PFSK-1 (cell line): ENCODE measurements at regions not wholly inside any gene's neighbourhood (a gene's known extent, or its start where the extent isn't known, plus 50 kb on each side); places are given as distances from the start of the nearest gene placed in this dataset.

Experiments
- FOXP2 ChIP-seq: optimal IDR thresholded peaks from 2 replicates; pipeline ENCODE3; 2011; ENCODE audit warnings: borderline replicate concordance, control low read depth, inconsistent platforms; ENCODE audit not compliant: insufficient read depth; ENCODE audit errors: extremely low read length, extremely low read depth
- POLR2AphosphoS5 ChIP-seq: IDR thresholded peaks from 2 replicates; pipeline ENCODE4 v1.6.1; 2012; ENCODE audit warnings: low read depth, mild to moderate bottlenecking, control low read depth, low read length, moderate library complexity
- SIN3A ChIP-seq: IDR thresholded peaks from 2 replicates; pipeline ENCODE4 v1.6.1; 2012; ENCODE audit warnings: mild to moderate bottlenecking, low read length, moderate library complexity, borderline replicate concordance; ENCODE audit not compliant: insufficient read depth
- TAF1 ChIP-seq: IDR thresholded peaks from 2 replicates; pipeline ENCODE4 v1.6.1; 2012; ENCODE audit warnings: low read length, control low read depth, borderline replicate concordance; ENCODE audit not compliant: insufficient read depth
- TF ChIP-seq, protein P1 (sequence below), 2 experiments: IDR thresholded peaks; 2 replicates each; pipeline versions ENCODE4 v1.6.1 to v1.8.0; 2011 to 2012; ENCODE audit warnings: low read depth in 2 of 2, low read length in 2 of 2, control low read depth in 1 of 2, inconsistent platforms in 1 of 2, mild to moderate bottlenecking in 1 of 2, moderate library complexity in 1 of 2; ENCODE audit not compliant: insufficient read depth in 1 of 2

DNA sequence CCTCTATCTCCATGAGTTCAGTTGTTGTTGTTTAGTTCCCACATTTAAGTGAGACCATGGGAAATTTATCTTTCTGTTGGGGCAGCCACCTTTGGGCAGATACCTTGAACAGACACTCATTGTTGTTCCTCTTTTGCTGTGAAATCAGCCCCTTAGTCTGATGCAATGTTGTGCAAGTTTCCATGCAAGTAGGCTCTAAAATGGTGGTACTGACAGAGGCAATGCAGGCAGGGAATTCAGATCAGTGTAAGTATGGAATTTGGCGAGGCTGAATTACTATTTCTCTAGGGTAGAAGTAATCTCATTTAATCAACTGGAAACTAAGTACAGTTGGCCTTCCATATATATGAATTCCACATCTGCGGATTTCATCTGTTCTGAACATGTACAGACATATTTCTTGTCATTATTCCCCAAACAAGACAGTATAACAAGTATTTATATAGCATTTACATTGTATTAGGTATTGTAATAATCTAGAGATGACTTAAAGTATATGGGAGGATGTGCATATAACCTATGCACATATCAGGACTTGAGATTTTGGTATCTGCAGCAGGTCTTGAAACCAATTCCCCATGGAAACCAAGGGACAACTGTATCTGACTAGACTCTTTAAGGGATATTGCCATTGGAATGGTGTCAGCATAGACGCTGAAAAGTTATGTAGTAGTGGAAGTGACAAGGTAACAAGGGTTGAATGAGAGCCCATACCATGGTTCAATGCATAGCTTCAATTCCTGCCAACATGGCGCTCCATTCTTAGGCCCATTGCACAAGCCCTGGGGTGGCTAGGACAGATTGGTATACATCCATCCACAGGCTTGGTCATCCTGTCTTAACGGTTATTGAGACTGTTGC is 281.5 kb upstream of the HTR2A start:
- TF ChIP-seq SIN3A, result no peak
- TF ChIP-seq FOXP2, result no peak
- TF ChIP-seq TAF1, result no peak
- TF ChIP-seq, protein P1, sequence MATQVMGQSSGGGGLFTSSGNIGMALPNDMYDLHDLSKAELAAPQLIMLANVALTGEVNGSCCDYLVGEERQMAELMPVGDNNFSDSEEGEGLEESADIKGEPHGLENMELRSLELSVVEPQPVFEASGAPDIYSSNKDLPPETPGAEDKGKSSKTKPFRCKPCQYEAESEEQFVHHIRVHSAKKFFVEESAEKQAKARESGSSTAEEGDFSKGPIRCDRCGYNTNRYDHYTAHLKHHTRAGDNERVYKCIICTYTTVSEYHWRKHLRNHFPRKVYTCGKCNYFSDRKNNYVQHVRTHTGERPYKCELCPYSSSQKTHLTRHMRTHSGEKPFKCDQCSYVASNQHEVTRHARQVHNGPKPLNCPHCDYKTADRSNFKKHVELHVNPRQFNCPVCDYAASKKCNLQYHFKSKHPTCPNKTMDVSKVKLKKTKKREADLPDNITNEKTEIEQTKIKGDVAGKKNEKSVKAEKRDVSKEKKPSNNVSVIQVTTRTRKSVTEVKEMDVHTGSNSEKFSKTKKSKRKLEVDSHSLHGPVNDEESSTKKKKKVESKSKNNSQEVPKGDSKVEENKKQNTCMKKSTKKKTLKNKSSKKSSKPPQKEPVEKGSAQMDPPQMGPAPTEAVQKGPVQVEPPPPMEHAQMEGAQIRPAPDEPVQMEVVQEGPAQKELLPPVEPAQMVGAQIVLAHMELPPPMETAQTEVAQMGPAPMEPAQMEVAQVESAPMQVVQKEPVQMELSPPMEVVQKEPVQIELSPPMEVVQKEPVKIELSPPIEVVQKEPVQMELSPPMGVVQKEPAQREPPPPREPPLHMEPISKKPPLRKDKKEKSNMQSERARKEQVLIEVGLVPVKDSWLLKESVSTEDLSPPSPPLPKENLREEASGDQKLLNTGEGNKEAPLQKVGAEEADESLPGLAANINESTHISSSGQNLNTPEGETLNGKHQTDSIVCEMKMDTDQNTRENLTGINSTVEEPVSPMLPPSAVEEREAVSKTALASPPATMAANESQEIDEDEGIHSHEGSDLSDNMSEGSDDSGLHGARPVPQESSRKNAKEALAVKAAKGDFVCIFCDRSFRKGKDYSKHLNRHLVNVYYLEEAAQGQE (IDR thresholded peaks at IDR 0.05; ENCODE audit: insufficient read depth in 1 of 2, low read depth in 2 of 2, low read length in 2 of 2), result no peak
- TF ChIP-seq POLR2AphosphoS5, result no peak

DNA sequence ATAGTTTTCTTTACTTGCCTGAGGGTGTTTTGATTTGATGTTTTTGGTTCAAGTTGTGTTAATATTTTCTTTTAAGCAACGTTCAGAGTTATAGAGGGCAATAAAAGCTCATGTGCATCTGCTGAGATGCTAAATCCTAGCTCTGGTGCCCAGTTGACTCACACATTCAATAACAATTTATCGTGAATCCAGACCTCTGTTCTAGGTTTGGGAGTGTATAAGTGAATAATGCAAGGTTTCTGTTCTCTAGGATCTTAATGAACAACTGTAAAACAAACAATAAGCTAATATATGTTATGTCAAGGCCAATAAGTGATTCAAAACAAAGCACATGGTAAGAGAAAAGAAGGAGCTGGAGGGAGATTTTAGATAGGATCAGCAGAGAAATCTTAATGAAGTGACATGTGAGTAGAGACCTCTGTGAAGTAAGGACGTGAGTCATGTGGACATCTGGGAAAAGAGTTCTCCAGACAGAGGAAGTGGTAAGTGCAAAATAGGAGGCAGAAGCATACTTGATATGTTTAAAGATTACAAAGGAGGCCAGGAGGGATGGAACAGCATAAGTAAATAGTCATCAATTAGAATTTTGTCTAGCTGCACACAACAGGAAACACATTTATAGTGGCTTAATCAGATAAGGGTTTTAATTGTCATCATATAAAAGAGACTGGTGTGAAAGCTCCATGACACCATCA is 278.5 kb upstream of the HTR2A start:
- TF ChIP-seq, protein P1 (IDR thresholded peaks at IDR 0.05; ENCODE audit: insufficient read depth in 1 of 2, low read depth in 2 of 2, low read length in 2 of 2), result 0 out of 4 replicates have a peak, but pooled peaks of 1 of the 2 experiments have one; percentile 36
- 0 out of 2 replicates have a peak, but pooled peaks have one; percentile 20 for TF ChIP-seq POLR2AphosphoS5
- TF ChIP-seq FOXP2, result peak; percentile 32
- no peak for TF ChIP-seq TAF1

DNA sequence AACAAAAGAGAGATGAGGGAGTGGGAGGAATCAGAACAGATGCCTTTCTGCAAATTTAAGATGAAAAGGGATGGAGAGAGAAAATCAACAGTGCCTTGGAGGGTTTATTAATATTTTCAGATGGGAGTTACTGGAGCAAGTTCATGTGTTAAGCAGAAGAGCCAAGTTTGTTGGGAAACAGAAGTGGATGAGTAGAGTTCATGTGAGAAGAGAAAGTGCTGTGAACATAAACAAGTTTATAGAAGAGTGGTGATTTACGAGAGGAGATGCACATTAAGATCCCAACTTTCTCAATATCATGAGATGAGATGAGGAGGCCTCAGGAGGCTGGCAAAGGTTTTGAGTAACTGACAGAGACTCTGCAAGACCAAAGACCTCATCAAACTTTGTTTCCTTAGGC is 274.1 kb upstream of the HTR2A start:
- TF ChIP-seq TAF1 (no peak), SIN3A (no peak), POLR2AphosphoS5 (no peak), FOXP2 (no peak)
- TF ChIP-seq, protein P1 (IDR thresholded peaks at IDR 0.05; ENCODE audit: insufficient read depth in 1 of 2, low read depth in 2 of 2, low read length in 2 of 2), result no peak

DNA sequence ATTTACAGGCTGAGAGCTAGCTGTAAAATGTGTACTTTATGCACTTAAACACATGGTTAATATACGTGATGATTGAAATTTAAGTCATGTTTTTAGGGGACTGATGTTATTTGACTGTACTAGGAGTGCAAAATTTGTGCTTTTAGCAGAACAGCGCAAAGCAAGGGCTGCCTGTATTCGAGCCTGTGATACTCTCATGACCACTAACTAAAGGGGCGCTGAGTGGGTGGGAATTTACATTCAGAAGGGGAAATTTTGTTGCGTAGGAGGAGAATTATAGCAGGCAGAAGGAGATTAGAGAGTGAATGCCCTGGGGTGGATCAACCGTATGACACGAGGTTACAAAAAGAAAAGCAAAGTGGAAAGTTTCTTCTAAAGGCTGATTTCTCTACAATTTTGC is 271.8 kb upstream of the HTR2A start:
- TF ChIP-seq FOXP2, result no peak

DNA sequence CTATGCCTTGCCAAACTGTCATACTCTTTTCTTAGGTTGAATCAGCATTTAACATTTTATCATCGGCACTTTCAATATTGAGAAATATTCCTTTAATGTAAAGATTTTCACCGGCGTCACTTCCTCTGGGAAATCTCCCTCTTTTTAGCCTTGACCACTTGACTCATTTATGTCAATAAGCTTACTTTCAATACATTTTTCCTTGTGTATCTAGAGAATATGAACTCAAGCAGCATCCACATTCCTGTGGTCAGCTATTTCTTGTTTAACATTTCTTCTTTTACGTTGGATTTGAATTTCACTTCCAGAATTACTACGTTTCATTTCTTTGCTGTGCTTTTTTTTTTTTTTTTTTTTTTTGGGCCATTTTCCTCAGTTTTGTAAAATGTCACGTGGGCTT is 271.2 kb upstream of the HTR2A start:
- TF ChIP-seq FOXP2 (no peak), TAF1 (no peak), SIN3A (no peak), POLR2AphosphoS5 (no peak)
- TF ChIP-seq, protein P1 (IDR thresholded peaks at IDR 0.05; ENCODE audit: insufficient read depth in 1 of 2, low read depth in 2 of 2, low read length in 2 of 2), result no peak
